Central memory CD8-positive, alpha-beta T cell (primary cell): ENCODE measurements at regions not wholly inside any gene's neighbourhood (a gene's known extent, or its start where the extent isn't known, plus 50 kb on each side); places are given as distances from the start of the nearest gene placed in this dataset.

ENCODE experiments used
- ATAC-seq: fragments of 150-1000 bp; cut with Tn5 transposase; replicated peaks from 2 replicates; pipeline ENCODE4 v1.10.0; 2022; ENCODE audit warnings: mild to moderate bottlenecking, moderate FRiP score, moderate number of reproducible peaks; ENCODE audit not compliant: poor library complexity, severe bottlenecking; ENCODE audit errors: extremely low read depth
- DNase-seq, 2 donors: peaks; one replicate each; pipeline ENCODE4 v3.0.0; 2021; ENCODE audit warnings: low spot score in 2 of 2
- H3K27ac Mint-ChIP-seq: one replicate; pipeline ENCODE4 v1.8.0; 2022; ENCODE audit warnings: low read depth, mild to moderate bottlenecking, moderate library complexity, mixed read lengths
- H3K27me3 Mint-ChIP-seq: one replicate; pipeline ENCODE4 v1.8.0; 2022; ENCODE audit warnings: mixed read lengths
- H3K36me3 Mint-ChIP-seq: one replicate; pipeline ENCODE4 v1.8.0; 2022; ENCODE audit warnings: mild to moderate bottlenecking, moderate library complexity, mixed read lengths; ENCODE audit not compliant: insufficient read depth
- H3K4me1 Mint-ChIP-seq: one replicate; pipeline ENCODE4 v1.8.0; 2022; ENCODE audit warnings: mixed read lengths
- H3K4me3 Mint-ChIP-seq: one replicate; pipeline ENCODE4 v1.8.0; 2022; ENCODE audit warnings: mild to moderate bottlenecking, moderate library complexity, mixed read lengths
- H3K9me3 Mint-ChIP-seq: one replicate; pipeline ENCODE4 v1.8.0; 2022; ENCODE audit warnings: mixed read lengths

DNA sequence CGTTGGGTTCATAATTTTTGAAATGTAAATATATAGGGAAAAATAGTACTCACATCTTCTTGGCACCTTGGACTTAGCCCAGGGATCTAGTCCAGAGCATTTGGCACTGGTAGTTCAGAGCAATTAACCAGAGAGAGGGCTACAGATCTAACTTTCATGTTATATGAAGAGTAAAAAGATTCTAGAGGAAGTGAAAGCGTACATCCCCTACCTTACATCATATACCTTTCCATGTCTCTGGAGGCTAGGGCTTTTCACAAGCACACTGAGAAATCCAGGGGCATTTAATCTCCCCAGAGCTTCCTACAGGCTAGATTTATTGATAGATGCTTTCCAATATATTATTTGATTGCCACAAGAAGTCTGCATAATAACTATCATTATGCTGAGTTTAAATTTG, 687.5 kb upstream of the FBXO33 start:
- Mint-ChIP-seq H3K27ac (no peak overlapping the region), H3K36me3 (no peaks in the 10 kb centered on the region), H3K9me3 (peaks cover 6% of the 10 kb centered on the region), H3K4me1 (no peaks in the 10 kb centered on the region), H3K27me3 (no peaks in the 10 kb centered on the region), H3K4me3 (no peak overlapping the region)
- DNase-seq = no peak
- no peak for ATAC-seq

DNA sequence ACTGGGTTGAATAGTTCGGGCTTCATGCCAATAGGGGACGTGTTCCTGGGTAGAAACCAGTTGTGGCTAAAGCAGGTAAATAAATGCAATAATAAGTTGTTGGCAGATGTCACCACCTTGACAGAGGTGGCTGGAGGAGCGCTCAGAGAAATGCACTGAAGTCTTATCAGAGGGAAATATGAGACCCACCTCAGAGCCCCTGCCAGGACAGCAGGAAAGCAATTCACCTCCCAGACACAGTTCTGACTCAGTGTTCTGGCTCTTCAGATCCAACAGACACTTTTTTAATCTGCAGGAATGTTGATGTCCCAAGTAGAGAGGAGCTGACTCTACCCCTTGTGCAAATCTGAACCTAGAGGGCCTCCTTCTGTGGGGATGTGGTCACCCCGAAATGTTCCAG, 687.1 kb upstream of the FBXO33 start:
- Mint-ChIP-seq H3K27ac (no peak overlapping the region), H3K4me1 (no peaks in the 10 kb centered on the region), H3K36me3 (no peaks in the 10 kb centered on the region), H3K27me3 (no peaks in the 10 kb centered on the region), H3K9me3 (peaks cover 6% of the 10 kb centered on the region), H3K4me3 (no peak overlapping the region)
- DNase-seq (no peak), ATAC-seq (no peak)

DNA sequence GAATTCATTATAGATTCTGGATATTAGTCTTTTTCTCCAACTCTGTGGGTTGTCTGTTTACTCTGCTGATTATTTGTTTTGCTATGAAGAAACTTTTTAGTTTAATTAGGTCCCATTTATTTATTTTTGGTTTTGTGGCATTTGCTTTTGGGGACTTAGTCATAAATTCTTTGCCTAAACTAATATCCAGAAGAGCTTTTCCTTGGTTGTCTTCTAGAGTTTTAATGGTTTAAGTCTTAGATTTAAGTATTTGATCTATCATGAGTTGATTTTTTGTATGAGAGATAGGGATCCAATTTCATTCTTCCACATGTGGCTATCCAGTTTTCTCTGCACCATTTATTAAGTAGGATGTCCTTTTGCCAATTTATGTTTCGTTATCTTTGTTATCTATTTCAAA, 683.4 kb upstream of the FBXO33 start:
- ATAC-seq = no peak
- H3K4me3 Mint-ChIP-seq = no peak overlapping the region
- no peak for DNase-seq
- peaks cover 6% of the 10 kb centered on the region for H3K9me3 Mint-ChIP-seq
- no peak overlapping the region for H3K27ac Mint-ChIP-seq
- H3K4me1 Mint-ChIP-seq = no peaks in the 10 kb centered on the region
- H3K36me3 Mint-ChIP-seq = no peaks in the 10 kb centered on the region
- H3K27me3 Mint-ChIP-seq = no peaks in the 10 kb centered on the region

DNA sequence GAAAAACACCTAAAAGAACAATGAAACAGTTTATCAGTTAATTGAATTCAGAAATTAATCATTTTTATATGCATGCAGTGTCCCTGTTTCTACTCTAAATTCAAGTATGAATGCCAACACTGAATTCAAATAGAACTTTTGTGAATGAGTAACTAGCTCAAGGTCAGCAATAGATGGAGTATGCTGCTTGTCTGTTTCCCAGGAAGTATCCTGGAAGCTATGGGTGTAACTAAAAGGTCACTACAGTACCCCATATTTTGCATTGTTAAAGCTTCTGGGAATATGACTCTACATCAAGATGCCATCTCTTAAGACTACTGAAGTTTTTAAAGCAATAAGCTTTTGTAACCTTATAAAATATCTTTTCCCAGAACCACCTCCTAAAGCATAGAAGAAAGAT, 681.4 kb upstream of the FBXO33 start:
- no peaks in the 10 kb centered on the region for H3K36me3 Mint-ChIP-seq
- DNase-seq (no peak), ATAC-seq (no peak)
- H3K4me1 Mint-ChIP-seq = no peaks in the 10 kb centered on the region
- peaks cover 17% of the 10 kb centered on the region for H3K9me3 Mint-ChIP-seq
- no peak overlapping the region for H3K27ac Mint-ChIP-seq
- no peak overlapping the region for H3K4me3 Mint-ChIP-seq
- H3K27me3 Mint-ChIP-seq = no peaks in the 10 kb centered on the region

DNA sequence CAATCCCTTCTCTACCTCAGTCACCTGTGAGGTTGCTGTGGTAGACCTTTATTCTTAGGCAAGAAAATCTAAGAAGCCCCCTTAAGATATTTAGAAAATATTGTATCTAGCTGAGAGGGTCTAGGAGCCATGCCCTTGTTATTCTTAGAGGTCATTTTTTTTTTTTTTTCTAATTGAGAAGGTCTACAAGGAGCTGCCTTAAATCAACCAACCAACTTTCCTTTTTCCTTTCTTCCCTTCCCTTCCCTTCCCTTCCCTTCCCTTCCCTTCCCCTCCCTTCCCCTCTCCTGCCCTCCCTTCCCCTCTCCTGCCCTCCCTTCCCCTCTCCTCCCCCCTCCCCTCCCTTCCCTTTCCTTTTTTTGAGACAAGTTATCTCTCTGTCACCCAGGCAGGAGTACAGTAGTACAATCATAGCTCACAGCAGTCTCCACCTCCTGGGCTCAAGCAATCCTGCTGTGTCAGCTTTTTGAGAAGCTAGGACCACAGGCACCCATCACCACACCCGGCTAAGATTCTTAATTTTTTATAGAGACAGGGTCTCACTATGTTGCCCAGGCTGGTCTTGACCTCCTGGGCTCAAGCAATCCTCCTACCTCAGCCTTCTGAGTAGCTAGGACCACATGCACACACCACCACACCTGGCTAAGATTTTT, 668.4 kb upstream of the FBXO33 start:
- H3K27me3 Mint-ChIP-seq = no peaks in the 10 kb centered on the region
- H3K4me3 Mint-ChIP-seq = no peak overlapping the region
- no peaks in the 10 kb centered on the region for H3K4me1 Mint-ChIP-seq
- H3K9me3 Mint-ChIP-seq = peaks cover 6% of the 10 kb centered on the region
- DNase-seq (no peak), ATAC-seq (no peak)
- no peaks in the 10 kb centered on the region for H3K36me3 Mint-ChIP-seq
- no peak overlapping the region for H3K27ac Mint-ChIP-seq

DNA sequence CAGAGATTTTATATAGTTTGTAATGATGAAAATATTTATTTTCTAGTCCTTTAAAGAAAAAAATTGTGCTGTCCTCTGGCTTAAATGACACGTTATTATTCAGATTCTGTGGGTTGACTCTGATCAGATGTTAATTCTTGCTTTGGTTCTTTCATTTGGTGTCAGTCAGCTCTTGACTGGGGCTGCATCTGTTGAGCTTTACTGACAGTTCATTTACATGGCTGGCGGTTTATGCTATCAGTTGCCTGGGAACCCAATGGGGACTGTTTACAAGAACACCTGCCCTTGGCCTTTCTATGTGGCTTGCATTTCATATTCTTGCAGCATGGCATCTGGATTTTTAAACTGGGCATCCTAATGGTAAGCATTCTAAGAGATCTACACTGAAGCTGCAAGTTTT, 667.1 kb upstream of the FBXO33 start:
- Mint-ChIP-seq H3K27me3 (no peaks in the 10 kb centered on the region), H3K4me3 (no peak overlapping the region), H3K4me1 (no peaks in the 10 kb centered on the region), H3K9me3 (peaks cover 6% of the 10 kb centered on the region), H3K36me3 (no peaks in the 10 kb centered on the region), H3K27ac (no peak overlapping the region)
- DNase-seq (no peak), ATAC-seq (no peak)

DNA sequence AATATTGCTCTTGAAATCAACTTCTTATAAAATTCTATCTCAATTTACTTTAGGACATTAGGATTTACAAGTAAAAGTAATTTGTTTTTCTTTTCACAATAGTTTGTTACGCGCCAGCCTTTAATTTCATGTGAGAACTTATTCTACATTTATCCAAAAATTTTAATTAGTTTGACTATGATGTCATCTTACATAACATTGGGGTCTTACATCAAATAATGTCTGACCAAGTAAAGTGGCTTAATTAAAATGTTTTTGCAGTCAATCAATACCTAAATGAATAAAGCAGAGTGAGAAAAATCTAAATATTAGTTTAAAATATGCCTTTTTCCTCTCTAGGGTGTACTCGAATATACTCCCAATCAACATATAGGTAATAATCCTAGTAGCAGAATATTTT, 666.2 kb upstream of the FBXO33 start:
- Mint-ChIP-seq H3K4me1 (no peaks in the 10 kb centered on the region), H3K27ac (no peak overlapping the region), H3K4me3 (no peak overlapping the region), H3K9me3 (peaks cover 6% of the 10 kb centered on the region), H3K36me3 (no peaks in the 10 kb centered on the region), H3K27me3 (no peaks in the 10 kb centered on the region)
- ATAC-seq (no peak), DNase-seq (no peak)

DNA sequence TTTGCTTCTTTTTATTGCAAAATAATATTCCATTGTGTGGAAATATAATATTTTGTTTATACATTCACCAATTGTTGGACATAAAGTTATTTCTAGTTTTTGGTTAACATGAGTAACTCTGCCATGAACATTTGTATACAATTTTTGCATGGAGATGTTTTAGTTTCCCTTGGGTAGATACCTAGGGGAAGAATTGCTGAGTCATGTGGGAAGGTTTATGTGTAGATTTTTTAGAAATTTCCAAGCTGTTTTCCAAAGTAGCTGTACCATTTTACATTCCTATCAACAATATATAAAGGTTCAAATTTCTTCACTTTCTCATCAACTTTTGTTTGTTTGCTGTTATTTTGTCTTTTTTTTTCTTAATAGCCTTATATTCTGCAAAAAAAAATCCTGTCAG, 664.7 kb upstream of the FBXO33 start:
- no peak for ATAC-seq
- Mint-ChIP-seq H3K9me3 (peaks cover 12% of the 10 kb centered on the region), H3K4me1 (no peaks in the 10 kb centered on the region), H3K4me3 (no peak overlapping the region), H3K27me3 (no peaks in the 10 kb centered on the region), H3K27ac (no peak overlapping the region), H3K36me3 (no peaks in the 10 kb centered on the region)
- DNase-seq = no peak

DNA sequence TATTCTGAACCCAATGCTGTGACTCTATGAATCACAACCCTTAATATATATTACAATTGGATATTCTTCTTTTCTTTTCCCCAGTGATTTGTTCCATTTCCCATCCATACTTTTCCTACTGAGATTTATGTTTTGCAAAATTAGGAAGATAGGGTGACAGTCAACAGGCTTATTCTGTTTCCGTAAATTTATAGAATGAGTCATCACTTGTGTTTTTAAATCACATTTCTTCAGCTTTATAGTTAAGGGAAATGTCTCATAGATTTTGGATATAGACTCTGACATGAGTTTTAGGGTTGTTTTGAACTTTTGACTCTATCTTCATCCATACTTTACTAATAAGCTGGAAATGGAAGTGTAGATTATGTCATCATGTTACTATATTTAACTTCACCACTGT, 661.6 kb upstream of the FBXO33 start:
- Mint-ChIP-seq H3K4me3 (no peak overlapping the region), H3K27ac (no peak overlapping the region), H3K4me1 (no peaks in the 10 kb centered on the region), H3K9me3 (peaks cover 22% of the 10 kb centered on the region), H3K27me3 (no peaks in the 10 kb centered on the region), H3K36me3 (no peaks in the 10 kb centered on the region)
- DNase-seq (no peak), ATAC-seq (no peak)

DNA sequence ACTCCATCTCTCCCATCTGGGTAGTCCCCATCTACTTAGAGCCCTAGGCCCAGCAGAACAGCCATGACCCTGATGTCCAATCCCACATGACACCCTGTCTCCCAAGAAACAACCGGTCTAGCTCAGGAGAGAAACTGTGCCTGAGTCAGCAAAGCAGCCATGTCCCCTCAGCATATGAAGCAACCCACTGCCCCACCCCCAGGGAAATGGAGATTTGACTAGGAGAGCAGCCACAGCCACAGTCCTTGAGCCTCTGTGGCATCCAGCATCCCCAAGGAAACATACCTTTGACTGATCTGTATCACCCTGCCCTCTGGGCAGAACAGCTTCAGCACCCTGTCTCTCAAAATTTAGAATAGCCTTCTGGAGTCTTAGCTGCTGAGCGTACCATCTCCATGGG, 641.9 kb upstream of the FBXO33 start:
- Mint-ChIP-seq H3K4me3 (no peak overlapping the region), H3K36me3 (no peaks in the 10 kb centered on the region), H3K27me3 (no peaks in the 10 kb centered on the region), H3K9me3 (no peaks in the 10 kb centered on the region), H3K27ac (no peak overlapping the region), H3K4me1 (no peaks in the 10 kb centered on the region)
- DNase-seq (no peak), ATAC-seq (no peak)

DNA sequence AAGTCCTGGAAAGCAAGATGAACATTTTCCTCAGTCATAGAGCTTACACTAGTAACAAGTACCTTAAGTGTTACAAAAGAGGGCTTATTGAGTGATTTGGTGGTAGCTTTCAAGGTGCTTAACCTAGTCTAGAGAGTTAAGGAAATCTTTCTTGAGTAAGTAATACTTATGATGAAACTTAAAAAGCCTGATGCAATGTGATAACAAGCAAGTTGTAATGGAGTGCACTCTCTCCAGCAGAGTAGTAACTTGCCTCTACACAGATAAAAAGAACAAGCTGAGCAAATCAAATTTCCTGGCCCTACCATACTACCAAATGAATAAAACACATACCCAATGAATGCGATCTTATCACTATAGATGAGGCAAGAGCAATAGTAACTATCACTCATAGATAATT, 639.9 kb upstream of the FBXO33 start:
- H3K4me1 Mint-ChIP-seq = no peaks in the 10 kb centered on the region
- no peak for DNase-seq
- H3K4me3 Mint-ChIP-seq = no peak overlapping the region
- no peaks in the 10 kb centered on the region for H3K9me3 Mint-ChIP-seq
- ATAC-seq = no peak
- H3K27me3 Mint-ChIP-seq = no peaks in the 10 kb centered on the region
- H3K36me3 Mint-ChIP-seq = no peaks in the 10 kb centered on the region
- H3K27ac Mint-ChIP-seq = no peak overlapping the region

DNA sequence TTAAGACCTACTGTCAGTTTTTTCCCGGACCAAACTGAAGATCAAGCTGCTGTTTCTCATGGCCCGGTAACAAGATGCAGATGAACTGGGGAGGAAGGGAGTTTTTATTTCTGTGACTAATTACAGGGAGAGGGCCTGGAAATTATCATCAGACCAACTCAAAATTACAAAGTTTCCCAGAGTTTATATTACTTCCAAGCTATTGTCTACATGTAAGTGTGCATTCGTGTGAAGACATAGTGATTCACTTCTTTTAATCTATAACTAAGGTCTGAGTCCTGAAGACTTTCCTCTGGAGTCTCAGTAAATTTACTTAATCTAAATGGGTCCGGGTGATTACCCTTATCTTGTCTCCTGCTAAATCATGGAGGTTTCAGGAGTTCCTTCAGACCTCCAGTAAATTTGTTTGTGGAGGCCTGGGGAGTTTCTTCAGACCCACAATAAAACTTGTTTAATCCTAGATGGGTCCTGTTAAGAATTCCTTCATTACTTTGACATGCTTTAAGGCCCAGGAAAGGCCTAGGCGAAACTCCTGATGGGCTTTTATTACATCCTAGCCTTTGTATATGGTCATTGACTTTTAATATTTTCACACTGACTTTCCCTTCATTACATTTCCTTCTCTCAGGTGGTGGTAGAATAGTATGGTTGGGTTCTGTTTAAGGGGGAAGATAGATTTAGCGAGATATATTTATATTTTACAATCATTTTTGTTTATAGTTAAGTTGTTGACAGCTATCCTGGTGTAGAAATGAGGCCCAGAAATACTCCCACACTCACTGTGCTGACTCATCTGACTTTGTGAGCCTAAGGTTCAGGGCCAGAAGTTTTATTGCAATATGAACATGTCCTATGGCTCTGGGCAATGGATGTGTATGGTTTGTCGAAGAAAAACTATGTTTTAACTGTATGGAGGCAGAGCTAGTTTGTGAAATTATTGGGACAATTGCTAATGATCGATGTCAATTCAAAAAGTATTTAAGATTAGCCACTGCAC, 627.0 kb upstream of the FBXO33 start:
- DNase-seq (no peak), ATAC-seq (no peak)
- H3K36me3 Mint-ChIP-seq = no peaks in the 10 kb centered on the region
- no peaks in the 10 kb centered on the region for H3K4me1 Mint-ChIP-seq
- H3K27ac Mint-ChIP-seq = no peak overlapping the region
- H3K9me3 Mint-ChIP-seq = peaks cover 6% of the 10 kb centered on the region
- no peaks in the 10 kb centered on the region for H3K27me3 Mint-ChIP-seq
- no peak overlapping the region for H3K4me3 Mint-ChIP-seq

DNA sequence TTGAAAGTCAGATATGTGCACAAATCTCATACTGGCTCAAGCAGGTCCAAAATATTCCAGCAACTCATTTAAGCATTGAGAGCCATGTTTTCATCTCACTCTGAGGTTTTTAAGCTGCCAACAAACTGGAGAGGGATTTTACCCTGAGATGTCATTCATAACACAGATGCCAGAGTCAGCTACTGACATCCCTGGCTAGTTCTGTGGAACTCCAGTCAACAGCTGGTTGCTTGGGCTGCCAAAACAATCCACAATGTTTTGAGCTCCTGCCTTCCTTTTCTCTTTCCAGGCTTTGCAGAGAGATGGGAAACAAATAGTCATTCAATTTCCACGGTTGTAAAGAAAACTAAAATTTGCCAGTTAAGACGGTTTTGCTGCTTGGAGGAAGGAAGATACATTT, 621.2 kb upstream of the FBXO33 start:
- no peaks in the 10 kb centered on the region for H3K27me3 Mint-ChIP-seq
- no peak overlapping the region for H3K4me3 Mint-ChIP-seq
- no peaks in the 10 kb centered on the region for H3K4me1 Mint-ChIP-seq
- DNase-seq = no peak
- peaks cover 4% of the 10 kb centered on the region for H3K9me3 Mint-ChIP-seq
- no peaks in the 10 kb centered on the region for H3K36me3 Mint-ChIP-seq
- no peak overlapping the region for H3K27ac Mint-ChIP-seq
- ATAC-seq = no peak
